ENCODE measurements at regions not wholly inside any gene's neighbourhood (a gene's known extent, or its start where the extent isn't known, plus 50 kb on each side); places are given as distances from the start of the nearest gene placed in this dataset.

DNA sequence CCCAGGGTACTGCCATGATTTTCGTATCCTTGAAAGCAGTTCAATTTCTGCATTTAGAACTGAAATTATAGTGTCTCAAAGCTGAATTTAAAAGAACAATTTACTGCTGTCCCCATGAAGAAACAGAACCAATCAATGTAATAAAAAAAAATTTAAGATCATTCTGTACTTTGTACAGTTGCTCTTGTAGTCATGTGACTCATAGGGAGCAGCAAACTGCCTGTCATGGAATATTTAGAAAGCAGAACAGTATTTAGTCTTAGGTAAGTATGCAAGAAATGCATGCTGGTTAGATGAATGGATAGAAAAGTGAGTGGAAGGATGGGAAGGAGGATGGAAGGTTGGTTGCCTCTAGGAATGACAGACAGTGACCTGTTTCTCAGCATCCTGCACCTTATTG lies 450.9 kb downstream of the RAB38 start:
- TF ChIP-seq EZH2phosphoT487 (IDR thresholded peaks at IDR 0.05) (no peak), EZH2 (IDR thresholded peaks at IDR 0.05) (no peak)
- TF ChIP-seq, protein P1, sequence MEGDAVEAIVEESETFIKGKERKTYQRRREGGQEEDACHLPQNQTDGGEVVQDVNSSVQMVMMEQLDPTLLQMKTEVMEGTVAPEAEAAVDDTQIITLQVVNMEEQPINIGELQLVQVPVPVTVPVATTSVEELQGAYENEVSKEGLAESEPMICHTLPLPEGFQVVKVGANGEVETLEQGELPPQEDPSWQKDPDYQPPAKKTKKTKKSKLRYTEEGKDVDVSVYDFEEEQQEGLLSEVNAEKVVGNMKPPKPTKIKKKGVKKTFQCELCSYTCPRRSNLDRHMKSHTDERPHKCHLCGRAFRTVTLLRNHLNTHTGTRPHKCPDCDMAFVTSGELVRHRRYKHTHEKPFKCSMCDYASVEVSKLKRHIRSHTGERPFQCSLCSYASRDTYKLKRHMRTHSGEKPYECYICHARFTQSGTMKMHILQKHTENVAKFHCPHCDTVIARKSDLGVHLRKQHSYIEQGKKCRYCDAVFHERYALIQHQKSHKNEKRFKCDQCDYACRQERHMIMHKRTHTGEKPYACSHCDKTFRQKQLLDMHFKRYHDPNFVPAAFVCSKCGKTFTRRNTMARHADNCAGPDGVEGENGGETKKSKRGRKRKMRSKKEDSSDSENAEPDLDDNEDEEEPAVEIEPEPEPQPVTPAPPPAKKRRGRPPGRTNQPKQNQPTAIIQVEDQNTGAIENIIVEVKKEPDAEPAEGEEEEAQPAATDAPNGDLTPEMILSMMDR (IDR thresholded peaks at IDR 0.05) = no peak
- no peak overlapping the region for H2AFZ ChIP-seq (replicated peaks)

DNA sequence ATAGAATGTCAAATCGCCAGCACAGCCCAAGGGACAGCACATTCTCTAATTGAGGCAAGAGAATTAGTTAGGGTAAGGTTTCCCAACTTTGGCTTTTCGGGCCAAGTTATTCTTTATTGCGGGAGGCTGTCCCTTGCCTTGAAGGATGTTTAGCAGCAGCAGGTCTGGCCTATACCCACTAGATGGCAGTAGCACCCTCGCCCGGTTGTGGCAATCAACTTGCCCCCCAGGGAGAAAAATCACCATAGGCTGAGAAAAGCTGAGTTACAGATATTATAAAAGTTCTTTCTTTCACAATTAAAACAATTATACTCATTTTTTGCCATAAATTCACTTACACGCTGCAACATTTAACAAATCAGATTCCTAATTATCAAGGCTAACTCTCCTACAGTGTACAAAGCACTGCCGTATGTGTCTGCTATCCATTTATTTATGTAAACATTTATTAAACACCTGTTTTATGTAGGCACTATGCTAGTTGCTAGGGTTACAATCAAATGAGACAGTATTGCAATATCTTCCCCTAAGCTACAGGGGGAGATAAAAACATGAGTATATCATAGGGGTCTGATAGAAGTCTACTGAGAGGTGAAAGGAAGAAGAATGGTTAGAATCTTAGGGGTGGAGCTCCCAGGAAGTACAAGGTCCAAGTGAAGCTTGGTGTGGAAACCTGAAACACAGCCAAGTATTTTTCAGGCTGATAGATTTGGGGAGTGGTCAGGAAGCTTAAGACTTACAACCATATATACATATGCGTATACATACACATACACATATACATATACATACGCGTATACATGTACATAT lies 452.3 kb downstream of the RAB38 start:
- H3K36me3 ChIP-seq = no peaks in the 10 kb centered on the region
- no peaks in the 10 kb centered on the region for H3F3A ChIP-seq (ENCODE audit: low read depth)
- H3K4me3 ChIP-seq = no peak overlapping the region
- Mint-ChIP-seq H3K9me3 (no peaks in the 10 kb centered on the region), H3K4me3 (no peak overlapping the region), H3K4me1 (peaks cover 6% of the 10 kb centered on the region), H3K27me3 (ENCODE audit: insufficient read depth, low read depth) (peaks cover 2% of the 10 kb centered on the region), H3K27ac (no peak overlapping the region), H3K36me3 (no peaks in the 10 kb centered on the region)
- DNase-seq (ENCODE audit: low spot score) = peak; percentile 47
- no peak overlapping the region for H3K27ac ChIP-seq
- no peak overlapping the region for H3K4me2 ChIP-seq
- H3K9ac ChIP-seq = no peak overlapping the region
- no peaks in the 10 kb centered on the region for H3K9me3 ChIP-seq (ENCODE audit: low read depth)
- TF ChIP-seq, protein P1 (IDR thresholded peaks at IDR 0.05) = peak; percentile 75
- TF ChIP-seq EZH2 (IDR thresholded peaks at IDR 0.05) (no peak), EZH2phosphoT487 (IDR thresholded peaks at IDR 0.05) (no peak)
- no peaks in the 10 kb centered on the region for H3K27me3 ChIP-seq
- no peaks in the 10 kb centered on the region for H3K4me1 ChIP-seq
- no peak overlapping the region for H2AFZ ChIP-seq (replicated peaks)
- no peaks in the 10 kb centered on the region for H4K20me1 ChIP-seq (ENCODE audit: low read depth)
- no peaks in the 10 kb centered on the region for H3K79me2 ChIP-seq (ENCODE audit: low read depth)

More for the DNA sequence above, 450.9 kb downstream of the RAB38 start:
- no peak overlapping the region for H3K4me3 Mint-ChIP-seq
- no peaks in the 10 kb centered on the region for H3K79me2 ChIP-seq (ENCODE audit: low read depth)
- no peaks in the 10 kb centered on the region for H3K36me3 ChIP-seq
- no peaks in the 10 kb centered on the region for H3K9me3 Mint-ChIP-seq
- H3K27ac Mint-ChIP-seq = no peak overlapping the region
- peaks cover 2% of the 10 kb centered on the region for H3K27me3 Mint-ChIP-seq (ENCODE audit: insufficient read depth, low read depth)
- no peak overlapping the region for H3K27ac ChIP-seq
- H3K4me1 ChIP-seq = no peaks in the 10 kb centered on the region
- peaks cover 4% of the 10 kb centered on the region for H3K4me1 Mint-ChIP-seq
- H3K36me3 Mint-ChIP-seq = no peaks in the 10 kb centered on the region
- no peak for DNase-seq (ENCODE audit: low spot score)
- H3K9ac ChIP-seq = no peak overlapping the region
- no peaks in the 10 kb centered on the region for H3F3A ChIP-seq (ENCODE audit: low read depth)
- no peaks in the 10 kb centered on the region for H3K9me3 ChIP-seq (ENCODE audit: low read depth)
- no peaks in the 10 kb centered on the region for H3K27me3 ChIP-seq
- no peaks in the 10 kb centered on the region for H4K20me1 ChIP-seq (ENCODE audit: low read depth)
- no peak overlapping the region for H3K4me2 ChIP-seq
- no peak overlapping the region for H3K4me3 ChIP-seq

DNA sequence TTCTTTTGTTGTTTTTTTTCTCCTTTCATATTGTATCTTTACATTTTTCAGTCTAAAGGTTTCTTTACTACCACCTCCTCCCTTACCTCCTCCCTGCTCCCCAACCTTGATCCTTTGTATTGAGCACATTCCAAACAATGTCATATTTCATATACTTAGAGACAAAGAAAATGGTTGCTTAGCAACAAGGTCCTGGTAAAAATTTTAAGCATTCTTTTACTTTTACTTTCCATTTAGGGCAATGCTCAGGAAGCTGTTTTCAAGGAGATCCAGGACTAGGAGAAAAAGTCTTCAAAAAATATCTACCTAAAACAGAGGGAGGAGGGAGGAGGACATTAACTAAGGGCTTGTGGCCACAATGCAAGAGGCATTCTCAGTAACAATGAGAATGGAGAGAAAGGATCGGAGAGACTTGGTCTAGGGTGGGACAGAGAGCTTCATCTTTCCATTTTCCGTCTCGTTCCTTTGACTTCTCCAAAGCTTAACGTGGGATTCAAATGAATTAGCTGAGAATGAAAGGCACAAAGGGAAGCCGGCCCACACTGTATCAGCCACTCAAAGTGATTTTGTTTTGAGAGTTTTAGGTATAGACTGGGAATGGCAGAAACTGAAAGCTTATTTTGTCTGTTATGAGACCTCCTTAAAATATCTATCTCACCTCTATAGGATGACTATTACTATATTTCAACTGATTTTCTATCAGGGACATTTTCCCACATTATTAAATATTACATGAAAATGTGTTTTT lies 455.7 kb downstream of the RAB38 start:
- H4K20me1 ChIP-seq (ENCODE audit: low read depth) = no peaks in the 10 kb centered on the region
- DNase-seq (ENCODE audit: low spot score) = no peak
- H3K9ac ChIP-seq = no peak overlapping the region
- H3K27ac Mint-ChIP-seq = peak overlapping the region; percentile 83
- no peaks in the 10 kb centered on the region for H3K27me3 ChIP-seq
- no peaks in the 10 kb centered on the region for H3K36me3 ChIP-seq
- no peaks in the 10 kb centered on the region for H3K9me3 ChIP-seq (ENCODE audit: low read depth)
- no peak overlapping the region for H3K27ac ChIP-seq
- no peak overlapping the region for H3K4me2 ChIP-seq
- H3K27me3 Mint-ChIP-seq (ENCODE audit: insufficient read depth, low read depth) = peaks cover 2% of the 10 kb centered on the region
- H3K4me3 ChIP-seq = no peak overlapping the region
- TF ChIP-seq EZH2phosphoT487 (IDR thresholded peaks at IDR 0.05) = no peak
- TF ChIP-seq, protein P1 (IDR thresholded peaks at IDR 0.05) = no peak
- TF ChIP-seq EZH2 (IDR thresholded peaks at IDR 0.05) = no peak
- no peaks in the 10 kb centered on the region for H3K36me3 Mint-ChIP-seq
- H3K4me3 Mint-ChIP-seq = no peak overlapping the region
- H3F3A ChIP-seq (ENCODE audit: low read depth) = no peaks in the 10 kb centered on the region
- H3K4me1 ChIP-seq = no peaks in the 10 kb centered on the region
- no peaks in the 10 kb centered on the region for H3K79me2 ChIP-seq (ENCODE audit: low read depth)
- peaks cover 10% of the 10 kb centered on the region for H3K4me1 Mint-ChIP-seq
- no peak overlapping the region for H2AFZ ChIP-seq (replicated peaks)
- no peaks in the 10 kb centered on the region for H3K9me3 Mint-ChIP-seq
